CD4-positive, alpha-beta T cell (primary cell): ENCODE measurements at regions not wholly inside any gene's neighbourhood (a gene's known extent, or its start where the extent isn't known, plus 50 kb on each side); places are given as distances from the start of the nearest gene placed in this dataset.
"Not testable (repeated sequence)": the region's sequence is repeated elsewhere in the genome, so short reads cannot be mapped to it uniquely, and the experiment has no call there.

Experiments
- ATAC-seq: fragments of 200-7000 bp; cut with Tn5 transposase; one replicate; pipeline ENCODE4 v1.10.0; 2022; ENCODE audit warnings: mild to moderate bottlenecking; ENCODE audit not compliant: poor library complexity
- CTCF ChIA-PET: fragments of 350-600 bp; sonication (Branson Sonifier 250); formaldehyde crosslinking; loops from one replicate; lab custom pipeline; 2021; ENCODE audit warnings: antibody characterized with exemption, inconsistent platforms; lab: Charles Lee
- POLR2A ChIA-PET: fragments of 350-600 bp; sonication (Branson Sonifier 250); formaldehyde crosslinking; loops from one replicate; lab custom pipeline; 2021; ENCODE audit warnings: antibody characterized with exemption, inconsistent platforms; lab: Charles Lee
- DNase-seq, 14 experiments: peaks; one replicate each; pipeline ENCODE4 v3.0.0-alpha.2; 2013 to 2020; ENCODE audit warnings: mixed read lengths in 2 of 14
- H3K27ac ChIP-seq, 2 donors: one replicate each; pipeline versions ENCODE4 v1.5.1 to v1.7.0; 2013; ENCODE audit warnings: low read length in 2 of 2, low read depth in 1 of 2, mild to moderate bottlenecking in 1 of 2
- H3K27me3 ChIP-seq, 2 experiments: 1 replicate in 1 of 2; 2 replicates in 1 of 2; pipeline versions ENCODE4 v1.6.1 to v1.7.0; 2013; ENCODE audit warnings: low read length in 2 of 2, control low read depth in 1 of 2, mild to moderate bottlenecking in 1 of 2, moderate library complexity in 1 of 2; ENCODE audit not compliant: insufficient read depth in 2 of 2, control insufficient read depth in 1 of 2
- H3K36me3 ChIP-seq: one replicate; pipeline ENCODE4 v1.6.1; 2013; ENCODE audit warnings: low read length, control low read depth; ENCODE audit not compliant: insufficient read depth
- H3K4me1 ChIP-seq: one replicate; pipeline ENCODE4 v1.6.1; 2013; ENCODE audit warnings: low read length, control low read depth; ENCODE audit not compliant: insufficient read depth
- H3K4me3 ChIP-seq: one replicate; pipeline ENCODE4 v1.5.1; 2013; ENCODE audit warnings: mild to moderate bottlenecking, low read length, moderate library complexity
- H3K9me3 ChIP-seq, 2 experiments: 1 replicate in 1 of 2; 2 replicates in 1 of 2; pipeline versions ENCODE4 v1.6.1 to v1.7.0; 2013; ENCODE audit warnings: low read length in 2 of 2, mild to moderate bottlenecking in 2 of 2, control low read depth in 1 of 2, moderate library complexity in 1 of 2; ENCODE audit not compliant: control insufficient read depth in 1 of 2, insufficient read depth in 1 of 2
- H3K27ac Mint-ChIP-seq: one replicate; pipeline ENCODE4 v1.8.0; 2020; ENCODE audit warnings: mixed read lengths
- H3K27me3 Mint-ChIP-seq: one replicate; pipeline ENCODE4 v1.8.0; 2021; ENCODE audit warnings: mixed read lengths
- H3K36me3 Mint-ChIP-seq: one replicate; pipeline ENCODE4 v1.8.0; 2021; ENCODE audit warnings: low read depth, mixed read lengths
- H3K4me1 Mint-ChIP-seq: one replicate; pipeline ENCODE4 v1.8.0; 2021; ENCODE audit warnings: low read depth, mixed read lengths
- H3K4me3 Mint-ChIP-seq: one replicate; pipeline ENCODE4 v1.8.0; 2020; ENCODE audit warnings: mild to moderate bottlenecking, mixed read lengths
- H3K9me3 Mint-ChIP-seq: one replicate; pipeline ENCODE4 v1.8.0; 2020; ENCODE audit warnings: mixed read lengths
- intact Hi-C, 2 experiments: fragments of 100-400 bp; cut with DNase I in 1 of 2; cut with micrococcal nuclease in 1 of 2; formaldehyde crosslinking; loops; one replicate each; pipeline versions ENCODE4 v1.15.1 to v1.9.0; 2023 to 2025; cut with DNase I, micrococcal nuclease
- TF ChIP-seq, protein P1 (sequence below): fragments of 200-600 bp; IDR thresholded peaks from one replicate; pipeline ENCODE4 v1.8.0; 2022; ENCODE audit warnings: antibody characterized with exemption, mild to moderate bottlenecking

DNA sequence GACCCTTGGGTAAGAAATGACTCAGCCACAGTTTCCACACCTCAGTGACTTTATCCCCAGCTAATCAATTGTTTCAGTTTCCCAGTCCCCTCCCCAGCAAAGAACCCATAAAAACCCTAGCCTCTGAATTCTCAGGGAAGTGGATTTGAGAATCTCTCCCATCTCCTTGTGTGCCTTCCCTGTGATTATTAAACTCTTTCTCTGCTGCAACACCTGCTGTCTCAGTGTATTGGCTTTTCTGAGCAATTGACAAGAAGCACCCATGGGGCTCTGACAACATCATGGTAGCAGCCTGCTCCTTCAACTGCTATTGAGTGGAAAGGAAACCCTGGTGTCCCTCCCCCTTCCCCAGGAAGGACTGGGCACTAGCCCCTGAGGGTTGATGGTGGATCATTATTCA lies 73.7 kb downstream of the UQCRFS1 start:
- H3K4me1 ChIP-seq: no peaks in the 10 kb centered on the region
- no peak for DNase-seq
- intact Hi-C loops: no loop called here
- Mint-ChIP-seq H3K27me3 (peaks cover 7% of the 10 kb centered on the region), H3K36me3 (no peaks in the 10 kb centered on the region), H3K4me1 (no peaks in the 10 kb centered on the region), H3K4me3 (no peak overlapping the region), H3K27ac (no peak overlapping the region), H3K9me3 (peaks cover 20% of the 10 kb centered on the region)
- TF ChIP-seq, protein P1, sequence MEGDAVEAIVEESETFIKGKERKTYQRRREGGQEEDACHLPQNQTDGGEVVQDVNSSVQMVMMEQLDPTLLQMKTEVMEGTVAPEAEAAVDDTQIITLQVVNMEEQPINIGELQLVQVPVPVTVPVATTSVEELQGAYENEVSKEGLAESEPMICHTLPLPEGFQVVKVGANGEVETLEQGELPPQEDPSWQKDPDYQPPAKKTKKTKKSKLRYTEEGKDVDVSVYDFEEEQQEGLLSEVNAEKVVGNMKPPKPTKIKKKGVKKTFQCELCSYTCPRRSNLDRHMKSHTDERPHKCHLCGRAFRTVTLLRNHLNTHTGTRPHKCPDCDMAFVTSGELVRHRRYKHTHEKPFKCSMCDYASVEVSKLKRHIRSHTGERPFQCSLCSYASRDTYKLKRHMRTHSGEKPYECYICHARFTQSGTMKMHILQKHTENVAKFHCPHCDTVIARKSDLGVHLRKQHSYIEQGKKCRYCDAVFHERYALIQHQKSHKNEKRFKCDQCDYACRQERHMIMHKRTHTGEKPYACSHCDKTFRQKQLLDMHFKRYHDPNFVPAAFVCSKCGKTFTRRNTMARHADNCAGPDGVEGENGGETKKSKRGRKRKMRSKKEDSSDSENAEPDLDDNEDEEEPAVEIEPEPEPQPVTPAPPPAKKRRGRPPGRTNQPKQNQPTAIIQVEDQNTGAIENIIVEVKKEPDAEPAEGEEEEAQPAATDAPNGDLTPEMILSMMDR: no peak
- H3K4me3 ChIP-seq: no peak overlapping the region
- H3K27me3 ChIP-seq: no peaks in the 10 kb centered on the region
- H3K36me3 ChIP-seq: no peaks in the 10 kb centered on the region
- ATAC-seq: no peak
- peaks cover 23 to 31% of the 10 kb centered on the region in 2 experiments for H3K9me3 ChIP-seq
- no peak overlapping the region for H3K27ac ChIP-seq
- POLR2A ChIA-PET: no interaction called here
- CTCF ChIA-PET: no interaction called here

DNA sequence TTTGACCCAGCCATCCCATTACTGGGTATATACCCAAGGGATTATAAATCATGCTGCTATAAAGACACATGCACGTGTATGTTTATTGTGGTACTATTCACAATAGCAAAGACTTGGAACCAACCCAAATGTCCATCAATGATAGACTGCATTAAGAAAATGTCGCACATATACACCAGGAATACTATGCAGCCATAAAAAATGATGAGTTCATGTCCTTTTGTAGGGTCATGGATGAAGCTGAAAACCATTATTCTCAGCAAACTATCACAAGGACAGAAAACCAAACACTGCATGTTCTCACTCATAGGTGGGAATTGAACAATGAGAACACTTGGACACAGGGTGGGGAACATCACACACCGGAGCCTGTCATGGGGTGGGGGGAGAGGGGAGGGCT lies 74.7 kb downstream of the UQCRFS1 start:
- peaks cover 23% of the 10 kb centered on the region for H3K9me3 Mint-ChIP-seq
- not testable (repeated sequence) for H3K4me1 ChIP-seq, H3K4me3 Mint-ChIP-seq

DNA sequence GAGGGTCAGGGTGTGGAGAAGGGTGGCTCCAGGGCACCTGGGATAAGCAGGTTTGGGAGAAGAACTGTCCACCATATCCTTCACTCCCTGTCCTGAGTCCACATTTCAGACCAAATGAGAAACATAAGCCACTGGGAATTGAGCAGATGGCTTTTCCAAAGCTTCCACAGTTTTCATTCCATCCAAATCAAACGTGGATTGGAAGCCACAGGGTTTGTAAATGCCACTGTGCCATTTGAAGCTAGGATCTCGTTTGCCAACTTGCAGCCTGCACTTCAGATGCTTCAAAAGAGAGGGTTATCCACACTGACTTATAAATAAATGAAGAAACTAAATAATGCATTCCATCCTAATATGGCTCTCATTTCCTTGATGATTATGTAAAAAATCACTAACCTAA lies 81.5 kb downstream of the UQCRFS1 start:
- Mint-ChIP-seq H3K4me1 (no peaks in the 10 kb centered on the region), H3K27ac (no peak overlapping the region), H3K36me3 (no peaks in the 10 kb centered on the region), H3K4me3 (no peak overlapping the region), H3K9me3 (peaks cover 6% of the 10 kb centered on the region), H3K27me3 (peaks cover 11% of the 10 kb centered on the region)
- no peaks in the 10 kb centered on the region for H3K36me3 ChIP-seq
- no peak overlapping the region for H3K4me3 ChIP-seq
- no peak for ATAC-seq
- H3K27me3 ChIP-seq: peaks cover 0 to 3% of the 10 kb centered on the region in 2 experiments
- H3K4me1 ChIP-seq: no peaks in the 10 kb centered on the region
- peaks cover 0 to 19% of the 10 kb centered on the region in 2 experiments for H3K9me3 ChIP-seq
- intact Hi-C loops: no loop called here
- no peak overlapping the region for H3K27ac ChIP-seq
- CTCF ChIA-PET: no interaction called here
- TF ChIP-seq, protein P1: no peak
- POLR2A ChIA-PET: no interaction called here
- DNase-seq: no peak

More for the DNA sequence above, 74.7 kb downstream of the UQCRFS1 start:
- DNase-seq, intact Hi-C loops, H3K4me3 ChIP-seq, POLR2A ChIA-PET, H3K36me3 ChIP-seq, H3K27me3 Mint-ChIP-seq, H3K36me3 Mint-ChIP-seq, H3K27ac ChIP-seq, CTCF ChIA-PET, ATAC-seq, H3K27ac Mint-ChIP-seq, H3K4me1 Mint-ChIP-seq, H3K27me3 ChIP-seq: not testable (repeated sequence)
- H3K9me3 ChIP-seq: peaks cover 23 to 31% of the 10 kb centered on the region in 2 experiments

DNA sequence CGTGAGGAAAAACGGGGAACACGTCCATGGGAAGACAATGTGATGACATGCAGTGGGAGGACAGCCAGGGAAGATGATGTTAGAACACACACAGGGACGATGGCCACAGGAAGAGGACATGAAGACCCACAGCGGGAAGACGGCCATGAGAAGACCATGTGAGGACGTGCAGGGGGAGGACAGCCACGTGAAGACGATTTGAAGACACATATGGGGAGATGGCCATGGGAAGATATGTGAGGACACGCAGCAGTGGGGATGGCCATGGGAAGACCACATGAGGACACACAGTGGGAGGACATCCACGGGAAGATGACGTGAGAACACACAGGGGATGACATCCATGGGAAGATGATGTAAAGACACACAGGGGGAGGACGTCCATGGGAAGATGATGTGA lies 83.8 kb downstream of the UQCRFS1 start:
- DNase-seq (no peak), ATAC-seq (no peak)
- Histone ChIP-seq H3K9me3 (peaks cover 0 to 24% of the 10 kb centered on the region in 2 experiments), H3K27me3 (peaks cover 0 to 3% of the 10 kb centered on the region in 2 experiments), H3K27ac (no peak overlapping the region), H3K36me3 (no peaks in the 10 kb centered on the region), H3K4me1 (no peaks in the 10 kb centered on the region), H3K4me3 (no peak overlapping the region)
- no peak overlapping the region for H3K4me3 Mint-ChIP-seq
- H3K36me3 Mint-ChIP-seq: no peaks in the 10 kb centered on the region
- no peaks in the 10 kb centered on the region for H3K4me1 Mint-ChIP-seq
- no peak overlapping the region for H3K27ac Mint-ChIP-seq
- intact Hi-C loops: no loop called here
- POLR2A ChIA-PET: no interaction called here
- TF ChIP-seq, protein P1: no peak
- CTCF ChIA-PET: no interaction called here
- H3K27me3 Mint-ChIP-seq: peaks cover 19% of the 10 kb centered on the region
- H3K9me3 Mint-ChIP-seq: peaks cover 9% of the 10 kb centered on the region
